ENCODE measurements at regions not wholly inside any gene's neighbourhood (a gene's known extent, or its start where the extent isn't known, plus 50 kb on each side); places are given as distances from the start of the nearest gene placed in this dataset.
"Not testable (repeated sequence)": the region's sequence is repeated elsewhere in the genome, so short reads cannot be mapped to it uniquely, and the experiment has no call there.

DNA sequence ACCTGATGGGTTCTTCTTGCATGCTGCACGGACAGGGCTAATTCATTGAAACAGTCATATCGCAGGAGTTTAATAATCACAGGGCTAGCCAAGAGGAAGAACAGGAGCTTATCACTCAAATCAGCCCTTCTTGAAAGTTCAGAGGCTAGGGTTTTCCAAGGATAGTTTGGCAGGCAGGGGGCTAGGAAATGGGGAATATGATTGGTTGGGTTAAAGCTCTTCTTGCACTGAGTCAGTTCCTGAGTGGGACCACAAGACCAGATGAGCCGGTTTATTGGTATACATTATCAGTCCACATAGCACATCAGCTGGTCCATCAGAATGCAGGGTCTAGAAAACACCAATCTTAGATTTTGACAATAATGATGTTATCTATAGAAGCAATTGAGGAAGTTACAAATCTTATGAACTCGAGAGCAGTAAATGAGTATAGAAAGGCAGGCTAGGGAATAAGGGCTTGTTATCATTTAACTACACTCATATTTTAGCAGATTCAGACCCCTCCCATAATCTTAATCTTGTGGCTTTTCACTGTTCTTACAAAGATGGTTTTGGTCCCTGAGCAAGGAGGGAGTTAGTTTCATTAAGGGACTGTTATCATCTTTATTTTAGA is 58.1 kb upstream of the SLC25A36 start:
- no peak overlapping the region for H3K27ac ChIP-seq (ENCODE audit: low read length, poor library complexity, severe bottlenecking)
- no peak overlapping the region for H2BK120ac ChIP-seq (ENCODE audit: low read depth, low read length)
- no peak overlapping the region for H2BK15ac ChIP-seq (ENCODE audit: low read depth, poor library complexity, severe bottlenecking)
- H3K27me3 ChIP-seq (ENCODE audit: control insufficient read depth in 1 of 2, insufficient read depth in 1 of 2, low read length in 2 of 2) = no peaks in the 10 kb centered on the region
- H3K4ac ChIP-seq (ENCODE audit: low read depth in 1 of 2, low read length in 2 of 2) = no peak overlapping the region
- WGBS = 90% methylated on average over 3 of the region's 4 CpGs
- H4K91ac ChIP-seq (ENCODE audit: low read length) = no peak overlapping the region
- no peak for DNase-seq
- no peaks in the 10 kb centered on the region for H3K79me1 ChIP-seq (replicated peaks; ENCODE audit: low read length, poor library complexity, severe bottlenecking)
- no peak overlapping the region for H4K8ac ChIP-seq (ENCODE audit: low read length)
- no peak overlapping the region for H3K4me2 ChIP-seq (ENCODE audit: low read length, poor library complexity, severe bottlenecking)
- H3K36me3 ChIP-seq (ENCODE audit: control insufficient read depth in 1 of 2, insufficient read depth in 2 of 2, low read depth in 1 of 2, low read length in 2 of 2) = no peaks in the 10 kb centered on the region
- no peak overlapping the region for H2BK12ac ChIP-seq (ENCODE audit: low read length in 2 of 2)
- H3K14ac ChIP-seq (ENCODE audit: low read length in 2 of 2) = no peak overlapping the region
- H3K9ac ChIP-seq (ENCODE audit: low read length) = no peak overlapping the region
- H3K4me3 ChIP-seq (ENCODE audit: insufficient read depth in 1 of 2, low read depth in 1 of 2, low read length in 2 of 2) = no peak overlapping the region
- no peak overlapping the region for H3K23ac ChIP-seq (ENCODE audit: low read length in 2 of 2)
- no peak overlapping the region for H2AK5ac ChIP-seq (ENCODE audit: low read length, severe bottlenecking)
- H3K4me1 ChIP-seq (ENCODE audit: control insufficient read depth, insufficient read depth, low read depth, low read length) = no peaks in the 10 kb centered on the region
- no peak overlapping the region for H2AFZ ChIP-seq (ENCODE audit: low read depth, low read length)
- no peaks in the 10 kb centered on the region for H3K9me3 ChIP-seq (ENCODE audit: control insufficient read depth, low read length)
- no peak overlapping the region for H2BK5ac ChIP-seq (ENCODE audit: low read depth, low read length, poor library complexity, severe bottlenecking)
- H3K18ac ChIP-seq (ENCODE audit: low read depth in 1 of 2, low read length in 2 of 2) = no peak overlapping the region

DNA sequence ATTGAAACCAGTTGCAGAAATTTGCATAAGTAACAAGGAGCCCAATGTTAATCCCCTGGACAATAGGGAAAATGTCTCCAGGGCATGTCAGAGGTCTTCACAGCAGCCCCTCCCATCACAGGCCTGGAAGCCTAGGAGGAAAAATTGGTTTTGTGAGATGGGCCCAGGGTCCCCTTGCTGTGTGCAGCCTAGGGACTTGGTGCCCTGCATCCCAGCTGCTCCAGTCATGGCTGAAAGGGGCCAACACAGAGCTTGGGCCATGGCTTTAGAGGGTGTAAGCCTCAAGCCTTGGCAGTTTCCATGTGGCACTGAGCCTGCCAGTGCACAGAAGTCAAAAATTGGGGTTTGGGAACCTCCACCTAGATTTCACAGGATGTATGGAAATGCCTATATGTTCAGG is 55.9 kb upstream of the SLC25A36 start:
- H2BK15ac ChIP-seq (ENCODE audit: low read depth, poor library complexity, severe bottlenecking); H3K4ac ChIP-seq (ENCODE audit: low read depth in 1 of 2, low read length in 2 of 2); H2AK5ac ChIP-seq (ENCODE audit: low read length, severe bottlenecking); H3K4me2 ChIP-seq (ENCODE audit: low read length, poor library complexity, severe bottlenecking); H3K9ac ChIP-seq (ENCODE audit: low read length); H2BK12ac ChIP-seq (ENCODE audit: low read length in 2 of 2); H3K79me1 ChIP-seq (replicated peaks; ENCODE audit: low read length, poor library complexity, severe bottlenecking); DNase-seq; H2AFZ ChIP-seq (ENCODE audit: low read depth, low read length); H2BK120ac ChIP-seq (ENCODE audit: low read depth, low read length); H3K9me3 ChIP-seq (ENCODE audit: control insufficient read depth, low read length); H3K18ac ChIP-seq (ENCODE audit: low read depth in 1 of 2, low read length in 2 of 2); H3K27me3 ChIP-seq (ENCODE audit: control insufficient read depth in 1 of 2, insufficient read depth in 1 of 2, low read length in 2 of 2); H3K36me3 ChIP-seq (ENCODE audit: control insufficient read depth in 1 of 2, insufficient read depth in 2 of 2, low read depth in 1 of 2, low read length in 2 of 2); H3K23ac ChIP-seq (ENCODE audit: low read length in 2 of 2); H4K8ac ChIP-seq (ENCODE audit: low read length); H3K4me3 ChIP-seq (ENCODE audit: insufficient read depth in 1 of 2, low read depth in 1 of 2, low read length in 2 of 2); H2BK5ac ChIP-seq (ENCODE audit: low read depth, low read length, poor library complexity, severe bottlenecking); H3K4me1 ChIP-seq (ENCODE audit: control insufficient read depth, insufficient read depth, low read depth, low read length); H4K91ac ChIP-seq (ENCODE audit: low read length); H3K14ac ChIP-seq (ENCODE audit: low read length in 2 of 2); H3K27ac ChIP-seq (ENCODE audit: low read length, poor library complexity, severe bottlenecking): not testable (repeated sequence)

Measured in mesenchymal stem cell (in vitro differentiated cells and primary cell).